Muscle layer of colon (tissue), 2 donors: ENCODE measurements at regions not wholly inside any gene's neighbourhood (a gene's known extent, or its start where the extent isn't known, plus 50 kb on each side); places are given as distances from the start of the nearest gene placed in this dataset.
"Not testable (repeated sequence)": the region's sequence is repeated elsewhere in the genome, so short reads cannot be mapped to it uniquely, and the experiment has no call there.

Source experiments
- H3K27ac ChIP-seq: one replicate; pipeline ENCODE4 v1.7.0; 2013; ENCODE audit warnings: low read depth, mild to moderate bottlenecking, low read length, moderate library complexity
- H3K27me3 ChIP-seq, 2 donors: one replicate each; pipeline ENCODE4 v1.7.0; 2013; ENCODE audit warnings: low read length in 2 of 2, mild to moderate bottlenecking in 2 of 2; ENCODE audit not compliant: insufficient read depth in 2 of 2, control insufficient read depth in 1 of 2
- H3K36me3 ChIP-seq: one replicate; pipeline ENCODE4 v1.7.0; 2013; ENCODE audit warnings: mild to moderate bottlenecking, low read length; ENCODE audit not compliant: insufficient read depth
- H3K4me1 ChIP-seq: one replicate; pipeline ENCODE4 v1.7.0; 2013; ENCODE audit warnings: mild to moderate bottlenecking, low read length; ENCODE audit not compliant: insufficient read depth
- H3K4me3 ChIP-seq, 2 donors: one replicate each; pipeline ENCODE4 v1.7.0; 2013; ENCODE audit warnings: low read length in 2 of 2, low read depth in 1 of 2, mild to moderate bottlenecking in 1 of 2, moderate library complexity in 1 of 2
- H3K9ac ChIP-seq: one replicate; pipeline ENCODE4 v1.7.0; 2013; ENCODE audit warnings: low read length
- H3K9me3 ChIP-seq: one replicate; pipeline ENCODE4 v1.7.0; 2013; ENCODE audit warnings: mild to moderate bottlenecking, low read length
- donor health status: abdominal sarcoma.
- donor health status: Adenocarcinoma of cecum.

GRCh38 chr2:120646994-120647393, 88.7 kb upstream of the GLI2 start:
- Histone ChIP-seq H3K4me3 (no peak overlapping the region), H3K9ac (no peak overlapping the region), H3K27me3 (no peaks in the 10 kb centered on the region), H3K36me3 (no peaks in the 10 kb centered on the region), H3K9me3 (no peaks in the 10 kb centered on the region), H3K27ac (no peak overlapping the region), H3K4me1 (no peaks in the 10 kb centered on the region)

GRCh38 chr2:120647487-120647886, 88.2 kb upstream of the GLI2 start:
- Histone ChIP-seq H3K4me1 (no peaks in the 10 kb centered on the region), H3K27me3 (no peaks in the 10 kb centered on the region), H3K9me3 (no peaks in the 10 kb centered on the region), H3K27ac (no peak overlapping the region), H3K36me3 (no peaks in the 10 kb centered on the region), H3K4me3 (no peak overlapping the region), H3K9ac (no peak overlapping the region)

GRCh38 chr2:120649381-120649780, 86.3 kb upstream of the GLI2 start:
- not testable (repeated sequence) for H3K4me1 ChIP-seq, H3K9me3 ChIP-seq, H3K36me3 ChIP-seq, H3K9ac ChIP-seq, H3K27me3 ChIP-seq, H3K27ac ChIP-seq, H3K4me3 ChIP-seq

- no peaks in the 10 kb centered on the region for H3K36me3 ChIP-seq
- no peak overlapping the region for H3K4me3 ChIP-seq
- H3K9ac ChIP-seq, result no peak overlapping the region
- H3K27me3 ChIP-seq, result peaks cover 5 to 8% of the 10 kb centered on the region in 2 donors
- H3K4me1 ChIP-seq, result no peaks in the 10 kb centered on the region
- no peaks in the 10 kb centered on the region for H3K9me3 ChIP-seq
- H3K27ac ChIP-seq, result no peak overlapping the region
Observed at GRCh38 chr2:120650022-120650644, 85.5 kb upstream of the GLI2 start.

- H3K36me3 ChIP-seq, result no peaks in the 10 kb centered on the region
- peaks cover 5 to 8% of the 10 kb centered on the region in 2 donors for H3K27me3 ChIP-seq
- no peak overlapping the region for H3K27ac ChIP-seq
- H3K9ac ChIP-seq, result no peak overlapping the region
- H3K9me3 ChIP-seq, result no peaks in the 10 kb centered on the region
- no peak overlapping the region for H3K4me3 ChIP-seq
- H3K4me1 ChIP-seq, result peaks cover 1% of the 10 kb centered on the region
Observed at GRCh38 chr2:120651818-120652217, 83.8 kb upstream of the GLI2 start.

- Histone ChIP-seq H3K27me3 (peaks cover 5 to 8% of the 10 kb centered on the region in 2 donors), H3K27ac (no peak overlapping the region), H3K36me3 (no peaks in the 10 kb centered on the region), H3K4me3 (no peak overlapping the region), H3K9me3 (no peaks in the 10 kb centered on the region), H3K4me1 (peaks cover 6% of the 10 kb centered on the region), H3K9ac (no peak overlapping the region)
Observed at GRCh38 chr2:120653046-120653445, 82.6 kb upstream of the GLI2 start.

GRCh38 chr2:120653871-120654270, 81.8 kb upstream of the GLI2 start:
- peaks cover 5 to 8% of the 10 kb centered on the region in 2 donors for H3K27me3 ChIP-seq
- no peak overlapping the region for H3K27ac ChIP-seq
- H3K9ac ChIP-seq, result no peak overlapping the region
- H3K4me3 ChIP-seq, result no peak overlapping the region
- no peaks in the 10 kb centered on the region for H3K36me3 ChIP-seq
- H3K4me1 ChIP-seq, result peaks cover 6% of the 10 kb centered on the region
- no peaks in the 10 kb centered on the region for H3K9me3 ChIP-seq

- Histone ChIP-seq H3K36me3 (no peaks in the 10 kb centered on the region), H3K4me3 (peak overlapping the region in 1 of 2 donors; percentile 22), H3K9me3 (no peaks in the 10 kb centered on the region), H3K9ac (no peak overlapping the region), H3K4me1 (peaks cover 6% of the 10 kb centered on the region), H3K27me3 (peaks cover 5 to 8% of the 10 kb centered on the region in 2 donors), H3K27ac (no peak overlapping the region)
Observed at GRCh38 chr2:120654381-120655134, 81.1 kb upstream of the GLI2 start.

GRCh38 chr2:120656273-120656950, 79.3 kb upstream of the GLI2 start:
- Histone ChIP-seq H3K27me3 (peaks cover 5 to 19% of the 10 kb centered on the region in 2 donors), H3K36me3 (no peaks in the 10 kb centered on the region), H3K9me3 (no peaks in the 10 kb centered on the region), H3K4me1 (peaks cover 6% of the 10 kb centered on the region), H3K4me3 (no peak overlapping the region), H3K27ac (no peak overlapping the region), H3K9ac (no peak overlapping the region)

GRCh38 chr2:120658042-120658769, 77.5 kb upstream of the GLI2 start:
- Histone ChIP-seq H3K27ac (no peak overlapping the region), H3K27me3 (peaks cover 5 to 19% of the 10 kb centered on the region in 2 donors), H3K36me3 (no peaks in the 10 kb centered on the region), H3K9ac (no peak overlapping the region), H3K4me3 (no peak overlapping the region), H3K9me3 (no peaks in the 10 kb centered on the region), H3K4me1 (peaks cover 6% of the 10 kb centered on the region)

- peaks cover 3 to 19% of the 10 kb centered on the region in 2 donors for H3K27me3 ChIP-seq
- H3K36me3 ChIP-seq, result no peaks in the 10 kb centered on the region
- peaks cover 6% of the 10 kb centered on the region for H3K4me1 ChIP-seq
- H3K4me3 ChIP-seq, result no peak overlapping the region
- no peak overlapping the region for H3K9ac ChIP-seq
- no peak overlapping the region for H3K27ac ChIP-seq
- no peaks in the 10 kb centered on the region for H3K9me3 ChIP-seq
Observed at GRCh38 chr2:120658770-120659158, 76.9 kb upstream of the GLI2 start.
